H1 (cell line): ENCODE measurements at regions not wholly inside any gene's neighbourhood (a gene's known extent, or its start where the extent isn't known, plus 50 kb on each side); places are given as distances from the start of the nearest gene placed in this dataset.

Experiments used
- CHD7 ChIP-seq: fragments of 300-600 bp; sonication (generic); IDR thresholded peaks from 2 replicates; pipeline ENCODE4 v1.7.1; 2012; ENCODE audit warnings: low read length, moderate library complexity, mild to moderate bottlenecking, inconsistent platforms; ENCODE audit not compliant: insufficient replicate concordance
- RBBP5 ChIP-seq: IDR thresholded peaks from 2 replicates; pipeline ENCODE4 v1.7.1; 2012; ENCODE audit warnings: low read depth, mild to moderate bottlenecking, inconsistent platforms, low read length, moderate library complexity, borderline replicate concordance
- SIN3A ChIP-seq, 2 experiments: IDR thresholded peaks in 1 of 2; conservative IDR thresholded peaks in 1 of 2; 2 replicates each; pipeline ENCODE4 v1.6.1; 2011 to 2012; ENCODE audit warnings: low read length in 2 of 2, improper control_type of control experiment in 1 of 2, low read depth in 1 of 2, mild to moderate bottlenecking in 1 of 2
- SP4 ChIP-seq: IDR thresholded peaks from 2 replicates; pipeline ENCODE4 v1.6.1; 2012; ENCODE audit warnings: low read length, inconsistent platforms

- TF ChIP-seq SP4 (no peak), CHD7 (no peak), SIN3A (conservative IDR thresholded peaks at IDR 0.05 in 1 of 2, IDR thresholded peaks at IDR 0.05 in 1 of 2; ENCODE audit: low read depth in 1 of 2, low read length in 2 of 2) (no peak), RBBP5 (no peak)
- TF ChIP-seq, all 59 proteins: peak for 0
Observed at GRCh38 chr5:129170050-129170449, 75.5 kb downstream of the ISOC1 start (continued).
